Coronary artery (tissue), 2 donors: ENCODE measurements at regions not wholly inside any gene's neighbourhood (a gene's known extent, or its start where the extent isn't known, plus 50 kb on each side); places are given as distances from the start of the nearest gene placed in this dataset.

Source experiments
- DNase-seq: peaks from one replicate; pipeline ENCODE4 v3.0.0-alpha.2; 2017; ENCODE audit warnings: low spot score
- H3K27ac ChIP-seq, 2 donors: fragments of 200-600 bp; sonication (generic); one replicate each; pipeline ENCODE4 v1.5.1; 2016 to 2019
- H3K4me3 ChIP-seq: fragments of 200-600 bp; sonication (generic); 2 replicates; pipeline ENCODE4 v1.5.1; 2016; ENCODE audit warnings: mild to moderate bottlenecking, moderate library complexity
- CTCF ChIP-seq: fragments of 200-600 bp; sonication (generic); IDR thresholded peaks from one replicate; pipeline ENCODE4 v1.5.1; 2019; ENCODE audit warnings: antibody characterized with exemption

- H3K27ac ChIP-seq, result no peak overlapping the region
- no peak for DNase-seq
- no peak overlapping the region for H3K4me3 ChIP-seq
- no peak for TF ChIP-seq CTCF
Measured at GRCh38 chr16:50464325-50465290, 83.6 kb upstream of the NKD1 start.

GRCh38 chr16:50463581-50464324, 84.4 kb upstream of the NKD1 start:
- DNase-seq, result peak; percentile 46
- TF ChIP-seq CTCF, result no peak

GRCh38 chr16:50462793-50463507, 85.2 kb upstream of the NKD1 start:
- H3K27ac ChIP-seq, result no peak overlapping the region
- peak; percentile 35 for DNase-seq
- no peak for TF ChIP-seq CTCF
- no peak overlapping the region for H3K4me3 ChIP-seq

More at GRCh38 chr16:50463581-50464324, 84.4 kb upstream of the NKD1 start:
- Histone ChIP-seq H3K27ac (no peak overlapping the region), H3K4me3 (no peak overlapping the region)

GRCh38 chr16:50461400-50461760, 86.8 kb upstream of the NKD1 start:
- TF ChIP-seq CTCF, result no peak
- Histone ChIP-seq H3K27ac (no peak overlapping the region), H3K4me3 (no peak overlapping the region)
- DNase-seq, result no peak

- DNase-seq, result no peak
- Histone ChIP-seq H3K27ac (no peak overlapping the region), H3K4me3 (no peak overlapping the region)
- TF ChIP-seq CTCF, result no peak
Measured at GRCh38 chr16:50460538-50461399, 87.4 kb upstream of the NKD1 start.

- no peak for TF ChIP-seq CTCF
- no peak overlapping the region for H3K4me3 ChIP-seq
- no peak overlapping the region for H3K27ac ChIP-seq
- no peak for DNase-seq
Measured at GRCh38 chr16:50459496-50460080, 88.6 kb upstream of the NKD1 start.
